Upper lobe of left lung (tissue), 6 donors: ENCODE measurements at regions not wholly inside any gene's neighbourhood (a gene's known extent, or its start where the extent isn't known, plus 50 kb on each side); places are given as distances from the start of the nearest gene placed in this dataset.

Experiments
- ATAC-seq, 2 donors: fragments of 200-7000 bp; cut with Tn5 transposase; one replicate each; pipeline ENCODE4 v1.9.1; 2022; ENCODE audit warnings: mild to moderate bottlenecking in 2 of 2, moderate library complexity in 2 of 2; ENCODE audit not compliant: low FRiP score in 2 of 2
- DNase-seq, 2 donors: peaks; one replicate each; pipeline ENCODE4 v3.0.0-alpha.2; 2019 to 2020
- H3K27ac ChIP-seq, 4 donors: fragments of 200-600 bp; sonication (generic); one replicate each; pipeline ENCODE4 v1.5.1; 2016 to 2019
- H3K27me3 ChIP-seq, 4 donors: fragments of 200-600 bp; sonication (generic); one replicate each; pipeline ENCODE4 v1.5.1; 2017 to 2019
- H3K36me3 ChIP-seq, 4 donors: fragments of 200-600 bp; sonication (generic); one replicate each; pipeline ENCODE4 v1.5.1; 2016 to 2019
- H3K4me1 ChIP-seq, 4 donors: fragments of 200-600 bp; sonication (generic); one replicate each; pipeline ENCODE4 v1.5.1; 2018 to 2019
- H3K4me3 ChIP-seq, 4 donors: fragments of 200-600 bp; sonication (generic); one replicate each; pipeline ENCODE4 v1.5.1; 2017 to 2019; ENCODE audit warnings: mild to moderate bottlenecking in 2 of 4, moderate library complexity in 1 of 4
- H3K9me3 ChIP-seq, 4 donors: fragments of 200-600 bp; sonication (generic); one replicate each; pipeline ENCODE4 v1.5.1; 2018 to 2019
- EP300 ChIP-seq, 4 donors: sonication (generic); formaldehyde crosslinking; IDR thresholded peaks; one replicate each; pipeline ENCODE4 v1.5.1; 2017; ENCODE audit warnings: antibody characterized with exemption in 4 of 4, control low read depth in 2 of 4
- POLR2A ChIP-seq, 4 donors: fragments of 450-650 bp; IDR thresholded peaks; one replicate each; pipeline ENCODE4 v1.5.1; 2016 to 2017; ENCODE audit warnings: antibody characterized with exemption in 4 of 4, mild to moderate bottlenecking in 2 of 4
- POLR2AphosphoS5 ChIP-seq, 2 donors: sonication (generic); formaldehyde crosslinking; IDR thresholded peaks; one replicate each; pipeline ENCODE4 v1.5.1; 2017; ENCODE audit warnings: antibody characterized with exemption in 2 of 2
- WGBS, 2 donors: methylation state at CpG; one replicate each; pipeline ENCODE4 v1.1.5; 2017 to 2018; 5-methylcytosine and 5-hydroxymethylcytosine counted together
- TF ChIP-seq, protein P1 (sequence below), 6 experiments: fragments of 450-650 bp in 4 of 6; fragments of 200-600 bp in 2 of 6; sonication (generic) in 2 of 6; IDR thresholded peaks; one replicate each; pipeline ENCODE4 v1.5.1; 2016 to 2019; ENCODE audit warnings: antibody characterized with exemption in 6 of 6
- donor health status: DM: no; HTN: no; CAD: no; lungs with moderate emphysema.
- donor health status: DM: no; HTN: yes; CAD: no; lungs with severe emphysema.

- WGBS, 2 donors: 79 to 87% methylated on average over 6 of the region's 6 CpGs
- no peak for DNase-seq
Measured at GRCh38 chr11:27761356-27761755, 61.1 kb upstream of the BDNF start.

DNA sequence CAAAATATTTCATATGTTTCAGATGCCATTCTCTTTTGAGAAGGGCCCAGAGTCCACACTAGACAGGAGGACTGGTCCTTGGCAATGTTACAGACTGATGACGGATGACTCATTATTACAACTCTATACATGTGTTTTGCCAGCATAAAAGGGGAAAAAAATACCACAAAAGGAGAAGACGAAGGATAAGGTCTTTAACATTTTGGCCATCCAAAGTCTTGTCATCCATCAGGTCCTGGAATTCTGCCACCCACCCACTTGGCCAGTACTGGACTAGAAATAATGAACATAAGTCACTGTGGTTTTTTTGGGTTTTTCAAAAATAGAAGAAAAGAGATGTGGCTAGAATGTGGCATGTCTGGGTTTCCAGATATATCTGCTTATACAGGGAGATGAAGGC, 57.7 kb upstream of the BDNF start:
- Histone ChIP-seq H3K27me3 (no peaks in the 10 kb centered on the region), H3K9me3 (no peaks in the 10 kb centered on the region), H3K27ac (no peak overlapping the region), H3K4me3 (no peak overlapping the region), H3K36me3 (no peaks in the 10 kb centered on the region), H3K4me1 (no peaks in the 10 kb centered on the region)
- 63 to 85% methylated on average over 2 of the region's 2 CpGs for whole genome bisulfite sequencing, 2 donors
- no peak for ATAC-seq
- DNase-seq: no peak
- no peak for TF ChIP-seq POLR2A (IDR thresholded peaks at IDR 0.05)
- TF ChIP-seq POLR2AphosphoS5 (IDR thresholded peaks at IDR 0.05): no peak
- TF ChIP-seq, protein P1, sequence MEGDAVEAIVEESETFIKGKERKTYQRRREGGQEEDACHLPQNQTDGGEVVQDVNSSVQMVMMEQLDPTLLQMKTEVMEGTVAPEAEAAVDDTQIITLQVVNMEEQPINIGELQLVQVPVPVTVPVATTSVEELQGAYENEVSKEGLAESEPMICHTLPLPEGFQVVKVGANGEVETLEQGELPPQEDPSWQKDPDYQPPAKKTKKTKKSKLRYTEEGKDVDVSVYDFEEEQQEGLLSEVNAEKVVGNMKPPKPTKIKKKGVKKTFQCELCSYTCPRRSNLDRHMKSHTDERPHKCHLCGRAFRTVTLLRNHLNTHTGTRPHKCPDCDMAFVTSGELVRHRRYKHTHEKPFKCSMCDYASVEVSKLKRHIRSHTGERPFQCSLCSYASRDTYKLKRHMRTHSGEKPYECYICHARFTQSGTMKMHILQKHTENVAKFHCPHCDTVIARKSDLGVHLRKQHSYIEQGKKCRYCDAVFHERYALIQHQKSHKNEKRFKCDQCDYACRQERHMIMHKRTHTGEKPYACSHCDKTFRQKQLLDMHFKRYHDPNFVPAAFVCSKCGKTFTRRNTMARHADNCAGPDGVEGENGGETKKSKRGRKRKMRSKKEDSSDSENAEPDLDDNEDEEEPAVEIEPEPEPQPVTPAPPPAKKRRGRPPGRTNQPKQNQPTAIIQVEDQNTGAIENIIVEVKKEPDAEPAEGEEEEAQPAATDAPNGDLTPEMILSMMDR (IDR thresholded peaks at IDR 0.05): no peak
- TF ChIP-seq EP300 (IDR thresholded peaks at IDR 0.05): no peak

More at GRCh38 chr11:27761356-27761755, 61.1 kb upstream of the BDNF start:
- Histone ChIP-seq H3K36me3 (no peaks in the 10 kb centered on the region), H3K27me3 (no peaks in the 10 kb centered on the region), H3K27ac (no peak overlapping the region), H3K4me1 (no peaks in the 10 kb centered on the region), H3K9me3 (no peaks in the 10 kb centered on the region), H3K4me3 (no peak overlapping the region)
- ATAC-seq: no peak
- TF ChIP-seq, protein P1 (IDR thresholded peaks at IDR 0.05): no peak
- TF ChIP-seq POLR2AphosphoS5 (IDR thresholded peaks at IDR 0.05) (no peak), EP300 (IDR thresholded peaks at IDR 0.05) (no peak), POLR2A (IDR thresholded peaks at IDR 0.05) (no peak)

DNA sequence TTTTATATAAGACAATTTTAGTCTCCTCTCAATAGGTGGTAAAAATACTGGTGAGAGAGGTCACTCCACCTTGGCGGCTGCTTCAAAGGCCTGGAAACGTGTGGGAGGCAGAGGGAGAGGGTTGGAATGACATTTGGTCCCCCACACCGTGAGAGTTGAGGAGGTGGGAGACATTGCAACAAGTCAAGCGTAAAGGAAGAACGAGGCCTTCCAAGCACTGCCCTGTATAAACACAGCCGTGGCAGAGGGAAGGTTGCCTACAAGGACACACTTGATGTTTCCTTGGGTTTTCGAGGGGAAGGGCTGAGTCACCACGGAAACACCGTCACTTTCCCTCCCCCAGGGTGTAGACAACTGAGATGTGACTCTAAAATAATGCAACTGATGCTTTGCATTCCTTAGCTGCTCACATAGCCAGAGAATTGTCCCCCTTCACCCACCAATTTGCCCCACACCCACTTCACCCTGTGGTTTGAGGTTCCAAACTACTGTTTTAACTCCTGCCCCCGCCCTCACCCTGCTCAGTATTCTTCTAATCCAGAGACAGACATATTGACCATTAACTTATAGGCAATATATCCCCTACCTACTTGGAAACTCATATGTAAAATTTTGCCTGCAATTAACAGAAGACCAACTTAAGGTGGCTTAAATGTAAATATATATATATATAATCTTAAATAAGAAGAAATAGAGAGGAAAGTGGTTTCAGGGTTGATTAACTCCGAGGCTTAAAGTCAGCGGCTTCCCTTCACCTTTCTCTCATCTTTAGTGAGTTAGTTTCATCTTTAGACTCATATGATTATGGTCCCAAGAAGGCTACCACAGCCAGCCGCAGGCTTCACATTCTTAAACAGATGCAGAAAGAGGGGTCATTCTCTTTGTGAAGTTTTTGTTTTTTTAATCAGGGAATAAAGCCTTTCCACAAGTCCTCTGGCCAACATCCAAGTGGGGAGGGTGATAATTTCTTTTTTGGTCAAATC, 54.1 kb upstream of the BDNF start:
- Histone ChIP-seq H3K4me3 (no peak overlapping the region), H3K9me3 (no peaks in the 10 kb centered on the region), H3K27ac (no peak overlapping the region), H3K36me3 (no peaks in the 10 kb centered on the region), H3K4me1 (no peaks in the 10 kb centered on the region), H3K27me3 (no peaks in the 10 kb centered on the region)
- 45 to 54% methylated on average over 13 of the region's 13 CpGs for WGBS, 2 donors
- no peak for TF ChIP-seq POLR2A (IDR thresholded peaks at IDR 0.05)
- TF ChIP-seq EP300 (IDR thresholded peaks at IDR 0.05): no peak
- TF ChIP-seq, protein P1 (IDR thresholded peaks at IDR 0.05): no peak
- TF ChIP-seq POLR2AphosphoS5 (IDR thresholded peaks at IDR 0.05): no peak
- DNase-seq (no peak), ATAC-seq (no peak)
